ENCODE measurements at regions not wholly inside any gene's neighbourhood (a gene's known extent, or its start where the extent isn't known, plus 50 kb on each side); places are given as distances from the start of the nearest gene placed in this dataset.

DNA sequence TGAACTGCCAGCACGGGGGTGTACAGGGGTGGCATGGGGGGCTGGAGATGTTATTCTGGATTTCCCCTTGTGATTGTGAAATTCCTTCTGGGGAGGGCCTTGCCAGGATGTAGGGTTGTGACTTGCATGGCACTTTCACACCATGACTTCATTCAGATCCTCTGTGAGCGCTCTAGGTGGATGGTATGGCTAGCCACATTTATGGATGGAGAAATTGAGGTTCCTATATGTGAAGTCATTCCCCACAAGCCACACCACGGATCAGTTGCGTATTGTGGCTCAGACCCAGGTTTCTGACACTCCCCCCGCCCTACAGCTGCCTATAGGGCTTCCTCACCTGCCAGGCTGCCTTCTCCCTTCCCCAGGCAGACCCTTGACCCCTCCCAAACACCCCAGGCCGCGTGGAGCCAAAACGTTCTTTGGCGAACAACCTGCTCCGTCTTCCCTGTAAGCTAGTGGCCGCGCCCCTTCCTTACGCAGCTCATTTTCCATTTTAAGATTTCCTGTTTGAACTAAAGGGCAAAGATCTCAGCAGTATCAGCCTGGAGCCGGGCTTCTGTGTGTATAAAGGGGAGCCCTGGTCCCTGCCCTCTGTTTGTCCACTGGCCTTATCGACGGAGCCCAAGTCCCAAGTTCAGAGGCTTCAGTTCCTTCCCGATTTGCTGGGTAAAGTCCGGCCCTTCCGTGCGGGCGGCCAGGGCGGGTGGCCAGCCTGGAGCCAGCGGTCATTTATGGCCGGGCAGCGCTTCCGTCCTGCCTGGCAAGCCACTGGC, 97.8 kb upstream of the KLF4 start (continued):
- TF ChIP-seq SSRP1 (CRISPR knock-in tag; IDR thresholded peaks at IDR 0.05) (no peak), ZNF101 (CRISPR knock-in tag; IDR thresholded peaks at IDR 0.05; ENCODE audit: borderline replicate concordance, low read depth) (no peak), TRIM24 (CRISPR knock-in tag; IDR thresholded peaks at IDR 0.05) (no peak), NKX3-1 (CRISPR knock-in tag; IDR thresholded peaks at IDR 0.05) (no peak), HCFC1 (IDR thresholded peaks at IDR 0.05; ENCODE audit: low read depth, low read length) (no peak), ZFP1 (CRISPR knock-in tag; IDR thresholded peaks at IDR 0.05) (no peak), ZNF761 (CRISPR knock-in tag; conservative IDR thresholded peaks at IDR 0.05) (no peak), ZFP90 (CRISPR knock-in tag; IDR thresholded peaks at IDR 0.05; ENCODE audit: borderline replicate concordance) (no peak), ZNF557 (CRISPR knock-in tag; IDR thresholded peaks at IDR 0.05) (no peak), ESRRA (CRISPR knock-in tag; IDR thresholded peaks at IDR 0.05; ENCODE audit: low read depth) (no peak), SRF (IDR thresholded peaks at IDR 0.05; ENCODE audit: low read depth, low read length) (no peak), MED13 (CRISPR knock-in tag; IDR thresholded peaks at IDR 0.05) (no peak), GFI1 (CRISPR knock-in tag; IDR thresholded peaks at IDR 0.05; ENCODE audit: borderline replicate concordance) (no peak), ZNF33A (CRISPR knock-in tag; IDR thresholded peaks at IDR 0.05; ENCODE audit: borderline replicate concordance) (no peak), MZF1 (CRISPR knock-in tag; IDR thresholded peaks at IDR 0.05; ENCODE audit: borderline replicate concordance) (no peak), ZNF326 (CRISPR knock-in tag; IDR thresholded peaks at IDR 0.05; ENCODE audit: borderline replicate concordance) (no peak), HOXA5 (CRISPR knock-in tag; IDR thresholded peaks at IDR 0.05) (no peak), ZNF292 (CRISPR knock-in tag; IDR thresholded peaks at IDR 0.05; ENCODE audit: borderline replicate concordance, low read depth) (0 out of 2 replicates have a peak, but pooled peaks have one; percentile 27), CBFB (CRISPR knock-in tag; IDR thresholded peaks at IDR 0.05) (no peak), KMT2B (CRISPR knock-in tag; IDR thresholded peaks at IDR 0.05) (no peak)
- TF ChIP-seq, protein P1, sequence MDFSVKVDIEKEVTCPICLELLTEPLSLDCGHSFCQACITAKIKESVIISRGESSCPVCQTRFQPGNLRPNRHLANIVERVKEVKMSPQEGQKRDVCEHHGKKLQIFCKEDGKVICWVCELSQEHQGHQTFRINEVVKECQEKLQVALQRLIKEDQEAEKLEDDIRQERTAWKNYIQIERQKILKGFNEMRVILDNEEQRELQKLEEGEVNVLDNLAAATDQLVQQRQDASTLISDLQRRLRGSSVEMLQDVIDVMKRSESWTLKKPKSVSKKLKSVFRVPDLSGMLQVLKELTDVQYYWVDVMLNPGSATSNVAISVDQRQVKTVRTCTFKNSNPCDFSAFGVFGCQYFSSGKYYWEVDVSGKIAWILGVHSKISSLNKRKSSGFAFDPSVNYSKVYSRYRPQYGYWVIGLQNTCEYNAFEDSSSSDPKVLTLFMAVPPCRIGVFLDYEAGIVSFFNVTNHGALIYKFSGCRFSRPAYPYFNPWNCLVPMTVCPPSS (IDR thresholded peaks at IDR 0.05): no peak
- TF ChIP-seq, protein P2, sequence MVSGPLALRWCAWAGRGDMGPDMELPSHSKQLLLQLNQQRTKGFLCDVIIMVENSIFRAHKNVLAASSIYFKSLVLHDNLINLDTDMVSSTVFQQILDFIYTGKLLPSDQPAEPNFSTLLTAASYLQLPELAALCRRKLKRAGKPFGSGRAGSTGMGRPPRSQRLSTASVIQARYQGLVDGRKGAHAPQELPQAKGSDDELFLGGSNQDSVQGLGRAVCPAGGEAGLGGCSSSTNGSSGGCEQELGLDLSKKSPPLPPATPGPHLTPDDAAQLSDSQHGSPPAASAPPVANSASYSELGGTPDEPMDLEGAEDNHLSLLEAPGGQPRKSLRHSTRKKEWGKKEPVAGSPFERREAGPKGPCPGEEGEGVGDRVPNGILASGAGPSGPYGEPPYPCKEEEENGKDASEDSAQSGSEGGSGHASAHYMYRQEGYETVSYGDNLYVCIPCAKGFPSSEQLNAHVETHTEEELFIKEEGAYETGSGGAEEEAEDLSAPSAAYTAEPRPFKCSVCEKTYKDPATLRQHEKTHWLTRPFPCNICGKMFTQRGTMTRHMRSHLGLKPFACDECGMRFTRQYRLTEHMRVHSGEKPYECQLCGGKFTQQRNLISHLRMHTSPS (CRISPR knock-in tag; IDR thresholded peaks at IDR 0.05; ENCODE audit: low read depth): 0 out of 2 replicates have a peak, but pooled peaks have one; percentile 31
- TF ChIP-seq, protein P3, sequence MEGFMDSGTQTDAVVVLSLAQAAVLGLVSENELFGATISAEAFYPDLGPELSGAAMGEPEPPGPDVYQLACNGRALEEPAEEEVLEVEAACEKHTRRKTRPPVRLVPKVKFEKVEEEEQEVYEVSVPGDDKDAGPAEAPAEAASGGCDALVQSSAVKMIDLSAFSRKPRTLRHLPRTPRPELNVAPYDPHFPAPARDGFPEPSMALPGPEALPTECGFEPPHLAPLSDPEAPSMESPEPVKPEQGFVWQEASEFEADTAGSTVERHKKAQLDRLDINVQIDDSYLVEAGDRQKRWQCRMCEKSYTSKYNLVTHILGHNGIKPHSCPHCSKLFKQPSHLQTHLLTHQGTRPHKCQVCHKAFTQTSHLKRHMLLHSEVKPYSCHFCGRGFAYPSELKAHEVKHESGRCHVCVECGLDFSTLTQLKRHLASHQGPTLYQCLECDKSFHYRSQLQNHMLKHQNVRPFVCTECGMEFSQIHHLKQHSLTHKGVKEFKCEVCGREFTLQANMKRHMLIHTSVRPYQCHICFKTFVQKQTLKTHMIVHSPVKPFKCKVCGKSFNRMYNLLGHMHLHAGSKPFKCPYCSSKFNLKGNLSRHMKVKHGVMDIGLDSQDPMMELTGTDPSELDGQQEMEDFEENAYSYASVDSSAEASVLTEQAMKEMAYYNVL (CRISPR knock-in tag; IDR thresholded peaks at IDR 0.05; ENCODE audit: borderline replicate concordance): peak; percentile 47; the same call in 1 of the 2 replicates
- TF ChIP-seq, protein P4, sequence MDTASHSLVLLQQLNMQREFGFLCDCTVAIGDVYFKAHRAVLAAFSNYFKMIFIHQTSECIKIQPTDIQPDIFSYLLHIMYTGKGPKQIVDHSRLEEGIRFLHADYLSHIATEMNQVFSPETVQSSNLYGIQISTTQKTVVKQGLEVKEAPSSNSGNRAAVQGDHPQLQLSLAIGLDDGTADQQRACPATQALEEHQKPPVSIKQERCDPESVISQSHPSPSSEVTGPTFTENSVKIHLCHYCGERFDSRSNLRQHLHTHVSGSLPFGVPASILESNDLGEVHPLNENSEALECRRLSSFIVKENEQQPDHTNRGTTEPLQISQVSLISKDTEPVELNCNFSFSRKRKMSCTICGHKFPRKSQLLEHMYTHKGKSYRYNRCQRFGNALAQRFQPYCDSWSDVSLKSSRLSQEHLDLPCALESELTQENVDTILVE (CRISPR knock-in tag; IDR thresholded peaks at IDR 0.05): no peak

All from HepG2 (cell line).